GM19438 (cell line): ENCODE measurements at regions not wholly inside any gene's neighbourhood (a gene's known extent, or its start where the extent isn't known, plus 50 kb on each side); places are given as distances from the start of the nearest gene placed in this dataset.

Experiments used
- ATAC-seq: cut with Tn5 transposase; IDR thresholded peaks from one replicate; pipeline ENCODE4 v1.9.1; 2021; ENCODE audit warnings: low read depth; ENCODE audit not compliant: unreplicated experiment

GRCh38 chr15:53462651-53463050 lies 296.8 kb downstream of the WDR72 start:
- no peak for ATAC-seq

DNA sequence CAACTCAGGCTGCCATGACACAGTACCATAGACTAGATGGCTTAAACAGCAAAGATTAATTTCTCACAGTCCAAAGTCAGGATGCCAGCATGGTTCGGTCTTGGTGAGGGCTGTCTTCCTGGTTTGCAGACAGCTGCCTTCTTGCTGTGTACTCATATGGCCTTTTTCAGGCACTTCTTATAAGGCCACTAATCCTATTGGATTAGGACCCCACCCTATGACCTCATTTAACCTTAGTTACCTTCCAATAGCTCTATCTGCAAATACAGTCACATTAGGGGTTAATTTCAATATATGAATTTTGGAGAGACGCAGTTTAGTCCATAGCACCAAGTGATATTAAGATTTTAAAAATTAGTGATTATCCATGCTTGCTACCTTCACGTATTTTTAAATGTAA lies 297.8 kb downstream of the WDR72 start:
- no peak for ATAC-seq

- no peak for ATAC-seq
Observed at GRCh38 chr15:53458736-53459135, 300.7 kb downstream of the WDR72 start.

- no peak for ATAC-seq
Observed at GRCh38 chr15:53457479-53457878, 302.0 kb downstream of the WDR72 start.

DNA sequence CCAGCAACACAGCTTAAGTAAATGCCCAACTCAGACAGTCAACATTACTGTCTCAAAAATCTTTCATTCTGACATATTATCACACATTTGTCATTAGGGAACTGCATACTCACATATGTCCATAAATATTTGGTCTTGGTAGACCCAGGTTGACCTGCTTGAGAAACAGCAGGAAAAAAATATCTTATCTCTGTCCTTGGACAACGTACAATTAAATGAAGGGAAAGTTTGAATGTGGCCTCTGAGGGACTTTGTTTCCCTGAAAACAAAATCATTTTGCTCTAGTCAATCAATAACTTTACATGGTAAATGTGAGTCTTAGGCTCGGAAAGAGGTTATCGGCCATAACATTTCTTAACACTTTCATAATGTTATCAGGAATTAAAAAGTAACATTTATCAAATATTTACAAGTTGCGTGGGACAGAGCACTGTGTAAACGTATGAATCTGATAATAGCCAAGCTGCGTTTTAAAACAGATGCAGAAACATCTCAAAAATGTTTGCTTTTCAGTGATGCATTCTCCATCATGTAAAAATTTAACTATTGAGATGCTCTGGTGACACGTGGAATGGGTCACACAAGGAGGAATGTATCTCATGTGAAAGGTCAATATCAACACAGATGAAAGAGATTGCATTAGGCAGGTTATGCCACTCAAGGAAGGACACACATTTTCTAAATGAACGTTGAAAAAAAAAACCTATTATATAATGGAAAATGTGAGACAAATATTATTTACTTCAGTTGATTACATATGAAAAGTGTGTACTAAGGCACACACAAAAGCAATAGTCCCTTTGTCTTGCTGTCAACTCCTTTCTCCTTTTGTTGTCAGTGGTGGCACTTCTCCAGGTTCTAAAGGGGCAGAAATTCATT lies 304.4 kb downstream of the WDR72 start:
- ATAC-seq, result no peak

- ATAC-seq, result no peak
Observed at GRCh38 chr15:53454535-53454842, 305.0 kb downstream of the WDR72 start.

GRCh38 chr15:53453253-53454105 lies 306.0 kb downstream of the WDR72 start:
- ATAC-seq, result no peak

- ATAC-seq, result no peak
Observed at GRCh38 chr15:53448232-53449015, 311.0 kb downstream of the WDR72 start.

GRCh38 chr15:53447742-53448141 lies 311.7 kb downstream of the WDR72 start:
- no peak for ATAC-seq

GRCh38 chr15:53447053-53447574 lies 312.3 kb downstream of the WDR72 start:
- no peak for ATAC-seq

- ATAC-seq, result no peak
Observed at GRCh38 chr15:53446376-53446775, 313.1 kb downstream of the WDR72 start.

GRCh38 chr15:53445531-53445930 lies 313.9 kb downstream of the WDR72 start:
- no peak for ATAC-seq

- ATAC-seq, result no peak
Observed at GRCh38 chr15:53437985-53438841, 321.2 kb downstream of the WDR72 start.

DNA sequence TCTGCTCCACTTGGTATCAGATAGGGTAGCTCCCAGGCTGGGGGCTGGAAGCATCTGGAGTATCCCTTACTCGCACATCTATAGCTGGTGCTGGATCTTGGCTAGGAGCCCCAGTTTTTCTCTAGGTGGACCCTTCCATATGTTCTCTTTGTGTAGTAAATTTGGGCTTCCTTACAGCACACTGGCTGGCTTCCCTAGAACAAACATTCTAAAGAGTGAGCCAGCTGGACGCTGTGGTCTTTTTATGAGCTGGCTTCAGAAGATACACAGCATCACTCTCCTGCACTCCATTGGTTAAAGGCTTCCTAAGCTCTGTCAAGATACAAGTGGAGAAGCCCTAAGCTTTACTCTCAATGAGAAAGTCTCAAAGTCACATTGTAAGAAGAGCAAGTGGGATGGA lies 322.1 kb downstream of the WDR72 start:
- ATAC-seq, result no peak

DNA sequence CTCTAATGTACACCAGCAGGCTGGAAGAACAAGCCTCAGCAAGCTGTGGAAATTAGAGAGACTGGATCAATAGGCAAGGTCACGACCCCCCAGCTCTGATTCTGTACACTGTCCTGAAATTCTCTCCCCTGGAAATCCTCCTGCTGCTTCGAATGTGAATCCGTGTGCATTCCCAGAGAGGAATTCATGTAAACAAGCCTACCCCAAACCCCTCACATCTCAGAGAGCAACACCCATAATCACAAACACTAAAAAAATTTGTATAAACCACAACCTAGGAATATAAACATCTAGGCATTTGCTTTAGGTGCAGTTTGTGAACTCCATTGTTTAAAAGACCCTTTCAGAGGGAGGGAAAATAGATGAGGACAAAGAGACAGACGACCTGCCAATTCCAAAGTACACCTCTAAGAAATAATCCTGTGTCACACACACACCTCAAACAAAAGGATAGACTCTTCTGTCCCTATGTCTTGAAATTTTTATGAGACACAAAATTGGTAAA lies 325.2 kb downstream of the WDR72 start:
- ATAC-seq, result no peak

- ATAC-seq, result no peak
Observed at GRCh38 chr15:53416219-53416940, 343.1 kb downstream of the WDR72 start.

GRCh38 chr15:53414167-53414566 lies 345.3 kb downstream of the WDR72 start:
- ATAC-seq, result no peak

- ATAC-seq, result no peak
Observed at GRCh38 chr15:53412542-53412941, 346.9 kb downstream of the WDR72 start.

DNA sequence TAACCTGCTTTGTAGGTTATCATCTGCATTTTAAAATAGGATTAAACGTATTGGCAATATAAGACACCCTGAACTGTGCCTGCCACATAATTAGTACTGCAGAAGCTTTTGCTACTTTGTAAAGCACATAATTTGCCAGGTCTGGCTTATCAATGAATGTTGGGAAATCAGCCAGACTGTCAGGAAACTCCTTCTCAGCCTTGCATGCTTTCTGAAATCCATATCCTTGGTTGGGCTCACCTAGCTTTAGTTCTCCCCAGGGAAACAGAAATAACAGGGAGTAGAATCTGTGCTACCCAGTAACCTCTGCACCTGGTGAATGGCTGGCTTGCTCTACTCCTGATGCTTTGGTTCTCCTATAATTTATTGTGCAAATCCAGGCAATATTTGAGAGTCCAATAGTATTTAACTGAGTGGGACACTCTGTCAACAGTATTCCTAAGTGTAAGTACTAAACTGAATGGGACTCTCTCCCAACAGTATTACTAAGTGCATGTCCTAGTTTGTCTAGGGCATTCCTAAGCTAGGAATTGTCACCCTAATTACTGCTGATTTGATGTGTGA lies 354.5 kb downstream of the WDR72 start:
- ATAC-seq, result no peak
